HG03108 (cell line): ENCODE measurements at regions not wholly inside any gene's neighbourhood (a gene's known extent, or its start where the extent isn't known, plus 50 kb on each side); places are given as distances from the start of the nearest gene placed in this dataset.
"Not testable (repeated sequence)": the region's sequence is repeated elsewhere in the genome, so short reads cannot be mapped to it uniquely, and the experiment has no call there.

Source experiments
- ATAC-seq: cut with Tn5 transposase; IDR thresholded peaks from one replicate; pipeline ENCODE4 v1.9.1; 2021; ENCODE audit warnings: moderate library complexity; ENCODE audit not compliant: unreplicated experiment

- no peak for ATAC-seq
Observed at GRCh38 chr15:62316413-62317060, 151.5 kb upstream of the C2CD4B start.

- no peak for ATAC-seq
Observed at GRCh38 chr15:62320259-62320658, 155.2 kb upstream of the C2CD4B start.

GRCh38 chr15:62323353-62323890, 158.3 kb upstream of the C2CD4B start:
- no peak for ATAC-seq

- no peak for ATAC-seq
Observed at GRCh38 chr15:62324382-62324781, 159.3 kb upstream of the C2CD4B start.

- no peak for ATAC-seq
Observed at GRCh38 chr15:62325597-62325996, 160.5 kb upstream of the C2CD4B start.

GRCh38 chr15:62326460-62327011, 161.5 kb upstream of the C2CD4B start:
- ATAC-seq: no peak

GRCh38 chr15:62327406-62327805, 162.3 kb upstream of the C2CD4B start:
- ATAC-seq: no peak

GRCh38 chr15:62332472-62332871, 167.4 kb upstream of the C2CD4B start:
- not testable (repeated sequence) for ATAC-seq

GRCh38 chr15:62334536-62334935, 169.5 kb upstream of the C2CD4B start:
- ATAC-seq: no peak

- ATAC-seq: no peak
Observed at GRCh38 chr15:62337934-62338333, 172.8 kb upstream of the C2CD4B start.

GRCh38 chr15:62338497-62338896, 173.4 kb upstream of the C2CD4B start:
- ATAC-seq: no peak

- ATAC-seq: no peak
Observed at GRCh38 chr15:62342959-62343358, 177.9 kb upstream of the C2CD4B start.

- no peak for ATAC-seq
Observed at GRCh38 chr15:62343397-62343796, 178.3 kb upstream of the C2CD4B start.

- ATAC-seq: no peak
Observed at GRCh38 chr15:62344806-62345539, 179.9 kb upstream of the C2CD4B start.

GRCh38 chr15:62346168-62346567, 181.1 kb upstream of the C2CD4B start:
- no peak for ATAC-seq

GRCh38 chr15:62348118-62348517, 183.0 kb upstream of the C2CD4B start:
- ATAC-seq: no peak

- ATAC-seq: no peak
Observed at GRCh38 chr15:62348623-62349022, 183.5 kb upstream of the C2CD4B start.

GRCh38 chr15:62352817-62353216, 187.7 kb upstream of the C2CD4B start:
- no peak for ATAC-seq

GRCh38 chr15:62357431-62357830, 192.3 kb upstream of the C2CD4B start:
- no peak for ATAC-seq

- ATAC-seq: no peak
Observed at GRCh38 chr15:62359416-62359815, 194.3 kb upstream of the C2CD4B start.

GRCh38 chr15:62360332-62361097, 195.4 kb upstream of the C2CD4B start:
- ATAC-seq: no peak
